ENCODE measurements at regions not wholly inside any gene's neighbourhood (a gene's known extent, or its start where the extent isn't known, plus 50 kb on each side); places are given as distances from the start of the nearest gene placed in this dataset.

GRCh38 chrX:128717635-128718578, 665.7 kb upstream of the ACTRT1 start:
- SMC1A ChIA-PET (ENCODE audit: uncharacterized antibody, unreplicated experiment): interaction anchor here (1.2 kb wide), 1 partner anchor 11 kb away, joined by 4 read pairs; no protein-coding TSS in a partner anchor
- CTCF ChIA-PET: no interaction called here
- Histone ChIP-seq H3K9me3 (replicated peaks; ENCODE audit: control insufficient read depth, insufficient read depth, low read length) (no peaks in the 10 kb centered on the region), H3K79me2 (ENCODE audit: control insufficient read depth, insufficient read depth, low read length) (no peaks in the 10 kb centered on the region), H3K36me3 (ENCODE audit: control insufficient read depth in 2 of 2, insufficient read depth in 2 of 2, low read length in 1 of 2) (no peaks in the 10 kb centered on the region), H3K27ac (ENCODE audit: control insufficient read depth, insufficient read depth) (no peak overlapping the region), H3K27me3 (replicated peaks in 1 of 2; ENCODE audit: control insufficient read depth in 2 of 2, insufficient read depth in 2 of 2, low read length in 1 of 2) (no peaks in the 10 kb centered on the region), H2AFZ (ENCODE audit: control insufficient read depth, low read depth, low read length) (no peak overlapping the region), H3K4me1 (ENCODE audit: control insufficient read depth, insufficient read depth, low read length) (no peaks in the 10 kb centered on the region), H3K9ac (ENCODE audit: control insufficient read depth, insufficient read depth, low read length) (no peak overlapping the region), H4K20me1 (ENCODE audit: control insufficient read depth, insufficient read depth) (no peaks in the 10 kb centered on the region), H3K4me2 (ENCODE audit: control insufficient read depth, insufficient read depth) (no peak overlapping the region), H3K4me3 (no peak overlapping the region)
- DNase-seq (ENCODE audit: low read depth, low spot score) (no peak), FAIRE-seq (no peak), ATAC-seq (no peak)
- RAD21 ChIA-PET (ENCODE audit: unreplicated experiment): no interaction called here
- no TSS peak for BruUV-seq (replicated peaks)
- TF ChIP-seq ZNF217 (IDR thresholded peaks at IDR 0.05): no peak
- no peak for TF ChIP-seq LARP7 (IDR thresholded peaks at IDR 0.05)
- no peak for TF ChIP-seq RB1 (IDR thresholded peaks at IDR 0.05; ENCODE audit: borderline replicate concordance)
- TF ChIP-seq KDM1A (IDR thresholded peaks at IDR 0.05; ENCODE audit: borderline replicate concordance): no peak
- TF ChIP-seq MYB (IDR thresholded peaks at IDR 0.05; ENCODE audit: borderline replicate concordance, low read depth, low read length): no peak
- TF ChIP-seq CREM (IDR thresholded peaks at IDR 0.05; ENCODE audit: low read depth): no peak
- TF ChIP-seq, protein P1, sequence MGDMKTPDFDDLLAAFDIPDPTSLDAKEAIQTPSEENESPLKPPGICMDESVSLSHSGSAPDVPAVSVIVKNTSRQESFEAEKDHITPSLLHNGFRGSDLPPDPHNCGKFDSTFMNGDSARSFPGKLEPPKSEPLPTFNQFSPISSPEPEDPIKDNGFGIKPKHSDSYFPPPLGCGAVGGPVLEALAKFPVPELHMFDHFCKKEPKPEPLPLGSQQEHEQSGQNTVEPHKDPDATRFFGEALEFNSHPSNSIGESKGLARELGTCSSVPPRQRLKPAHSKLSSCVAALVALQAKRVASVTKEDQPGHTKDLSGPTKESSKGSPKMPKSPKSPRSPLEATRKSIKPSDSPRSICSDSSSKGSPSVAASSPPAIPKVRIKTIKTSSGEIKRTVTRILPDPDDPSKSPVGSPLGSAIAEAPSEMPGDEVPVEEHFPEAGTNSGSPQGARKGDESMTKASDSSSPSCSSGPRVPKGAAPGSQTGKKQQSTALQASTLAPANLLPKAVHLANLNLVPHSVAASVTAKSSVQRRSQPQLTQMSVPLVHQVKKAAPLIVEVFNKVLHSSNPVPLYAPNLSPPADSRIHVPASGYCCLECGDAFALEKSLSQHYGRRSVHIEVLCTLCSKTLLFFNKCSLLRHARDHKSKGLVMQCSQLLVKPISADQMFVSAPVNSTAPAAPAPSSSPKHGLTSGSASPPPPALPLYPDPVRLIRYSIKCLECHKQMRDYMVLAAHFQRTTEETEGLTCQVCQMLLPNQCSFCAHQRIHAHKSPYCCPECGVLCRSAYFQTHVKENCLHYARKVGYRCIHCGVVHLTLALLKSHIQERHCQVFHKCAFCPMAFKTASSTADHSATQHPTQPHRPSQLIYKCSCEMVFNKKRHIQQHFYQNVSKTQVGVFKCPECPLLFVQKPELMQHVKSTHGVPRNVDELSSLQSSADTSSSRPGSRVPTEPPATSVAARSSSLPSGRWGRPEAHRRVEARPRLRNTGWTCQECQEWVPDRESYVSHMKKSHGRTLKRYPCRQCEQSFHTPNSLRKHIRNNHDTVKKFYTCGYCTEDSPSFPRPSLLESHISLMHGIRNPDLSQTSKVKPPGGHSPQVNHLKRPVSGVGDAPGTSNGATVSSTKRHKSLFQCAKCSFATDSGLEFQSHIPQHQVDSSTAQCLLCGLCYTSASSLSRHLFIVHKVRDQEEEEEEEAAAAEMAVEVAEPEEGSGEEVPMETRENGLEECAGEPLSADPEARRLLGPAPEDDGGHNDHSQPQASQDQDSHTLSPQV (IDR thresholded peaks at IDR 0.05): no peak
- TF ChIP-seq CEBPB (IDR thresholded peaks at IDR 0.05; ENCODE audit: borderline replicate concordance in 1 of 2, low read depth in 2 of 2, low read length in 2 of 2): no peak
- TF ChIP-seq REST (IDR thresholded peaks at IDR 0.05; ENCODE audit: low read depth, low read length): no peak
- in situ Hi-C loops (cut with MboI): no loop called here
- WGBS (ENCODE audit: insufficient coverage, insufficient replicate concordance, low lambda C conversion rate, missing lambda C conversion rate): 24% methylated on average over 4 of the region's 4 CpGs
- POLR2A ChIA-PET: no interaction called here
- intact Hi-C loops (cut with micrococcal nuclease; ENCODE audit: unreplicated experiment): no loop called here
